ENCODE measurements at regions not wholly inside any gene's neighbourhood (a gene's known extent, or its start where the extent isn't known, plus 50 kb on each side); places are given as distances from the start of the nearest gene placed in this dataset.

GRCh38 chr2:204115137-204116056 is 178.8 kb downstream of the ICOS start:
- H3K4me1 ChIP-seq (ENCODE audit: control insufficient read depth, insufficient read depth, low read length, poor library complexity, severe bottlenecking): peaks cover 18% of the 10 kb centered on the region
- H3K27me3 ChIP-seq (replicated peaks; ENCODE audit: control insufficient read depth, insufficient read depth, low read length, poor library complexity, severe bottlenecking): no peaks in the 10 kb centered on the region
- H3K27ac ChIP-seq (ENCODE audit: insufficient read depth, low read length, poor library complexity, severe bottlenecking): no peak overlapping the region
- H3K9me3 ChIP-seq (ENCODE audit: control insufficient read depth, low read length): no peaks in the 10 kb centered on the region
- no peaks in the 10 kb centered on the region for H3K36me3 ChIP-seq (ENCODE audit: control insufficient read depth, insufficient read depth, low read length)
- no peak overlapping the region for H3K4me3 ChIP-seq (ENCODE audit: insufficient read depth, low read depth, low read length, poor library complexity, severe bottlenecking)
- no peak for DNase-seq

GRCh38 chr2:204116159-204116792 is 179.7 kb downstream of the ICOS start:
- Histone ChIP-seq H3K4me1 (ENCODE audit: control insufficient read depth, insufficient read depth, low read length, poor library complexity, severe bottlenecking) (peaks cover 10% of the 10 kb centered on the region), H3K9me3 (ENCODE audit: control insufficient read depth, low read length) (no peaks in the 10 kb centered on the region), H3K27ac (ENCODE audit: insufficient read depth, low read length, poor library complexity, severe bottlenecking) (no peak overlapping the region), H3K36me3 (ENCODE audit: control insufficient read depth, insufficient read depth, low read length) (no peaks in the 10 kb centered on the region), H3K27me3 (replicated peaks; ENCODE audit: control insufficient read depth, insufficient read depth, low read length, poor library complexity, severe bottlenecking) (no peaks in the 10 kb centered on the region), H3K4me3 (ENCODE audit: insufficient read depth, low read depth, low read length, poor library complexity, severe bottlenecking) (no peak overlapping the region)
- DNase-seq: no peak

- Histone ChIP-seq H3K9me3 (ENCODE audit: control insufficient read depth, low read length) (no peaks in the 10 kb centered on the region), H3K4me1 (ENCODE audit: control insufficient read depth, insufficient read depth, low read length, poor library complexity, severe bottlenecking) (no peaks in the 10 kb centered on the region), H3K27me3 (replicated peaks; ENCODE audit: control insufficient read depth, insufficient read depth, low read length, poor library complexity, severe bottlenecking) (no peaks in the 10 kb centered on the region), H3K27ac (ENCODE audit: insufficient read depth, low read length, poor library complexity, severe bottlenecking) (no peak overlapping the region), H3K4me3 (ENCODE audit: insufficient read depth, low read depth, low read length, poor library complexity, severe bottlenecking) (no peak overlapping the region), H3K36me3 (ENCODE audit: control insufficient read depth, insufficient read depth, low read length) (no peaks in the 10 kb centered on the region)
- no peak for DNase-seq
Observed at GRCh38 chr2:204122425-204122824, 185.9 kb downstream of the ICOS start.

GRCh38 chr2:204124140-204124750 is 187.7 kb downstream of the ICOS start:
- Histone ChIP-seq H3K4me3 (ENCODE audit: insufficient read depth, low read depth, low read length, poor library complexity, severe bottlenecking) (no peak overlapping the region), H3K27me3 (replicated peaks; ENCODE audit: control insufficient read depth, insufficient read depth, low read length, poor library complexity, severe bottlenecking) (no peaks in the 10 kb centered on the region), H3K9me3 (ENCODE audit: control insufficient read depth, low read length) (no peaks in the 10 kb centered on the region), H3K4me1 (ENCODE audit: control insufficient read depth, insufficient read depth, low read length, poor library complexity, severe bottlenecking) (no peaks in the 10 kb centered on the region), H3K27ac (ENCODE audit: insufficient read depth, low read length, poor library complexity, severe bottlenecking) (no peak overlapping the region), H3K36me3 (ENCODE audit: control insufficient read depth, insufficient read depth, low read length) (no peaks in the 10 kb centered on the region)
- no peak for DNase-seq

- Histone ChIP-seq H3K4me3 (ENCODE audit: insufficient read depth, low read depth, low read length, poor library complexity, severe bottlenecking) (no peak overlapping the region), H3K4me1 (ENCODE audit: control insufficient read depth, insufficient read depth, low read length, poor library complexity, severe bottlenecking) (no peaks in the 10 kb centered on the region), H3K27ac (ENCODE audit: insufficient read depth, low read length, poor library complexity, severe bottlenecking) (no peak overlapping the region), H3K36me3 (ENCODE audit: control insufficient read depth, insufficient read depth, low read length) (no peaks in the 10 kb centered on the region), H3K27me3 (replicated peaks; ENCODE audit: control insufficient read depth, insufficient read depth, low read length, poor library complexity, severe bottlenecking) (no peaks in the 10 kb centered on the region), H3K9me3 (ENCODE audit: control insufficient read depth, low read length) (no peaks in the 10 kb centered on the region)
- no peak for DNase-seq
Observed at GRCh38 chr2:204126705-204127104, 190.1 kb downstream of the ICOS start.

- no peaks in the 10 kb centered on the region for H3K27me3 ChIP-seq (replicated peaks; ENCODE audit: control insufficient read depth, insufficient read depth, low read length, poor library complexity, severe bottlenecking)
- H3K27ac ChIP-seq (ENCODE audit: insufficient read depth, low read length, poor library complexity, severe bottlenecking): no peak overlapping the region
- H3K4me3 ChIP-seq (ENCODE audit: insufficient read depth, low read depth, low read length, poor library complexity, severe bottlenecking): no peak overlapping the region
- H3K36me3 ChIP-seq (ENCODE audit: control insufficient read depth, insufficient read depth, low read length): no peaks in the 10 kb centered on the region
- no peak for DNase-seq
- H3K4me1 ChIP-seq (ENCODE audit: control insufficient read depth, insufficient read depth, low read length, poor library complexity, severe bottlenecking): no peaks in the 10 kb centered on the region
- no peaks in the 10 kb centered on the region for H3K9me3 ChIP-seq (ENCODE audit: control insufficient read depth, low read length)
Observed at GRCh38 chr2:204127238-204127637, 190.7 kb downstream of the ICOS start.

GRCh38 chr2:204129591-204130294 is 193.2 kb downstream of the ICOS start:
- no peaks in the 10 kb centered on the region for H3K27me3 ChIP-seq (replicated peaks; ENCODE audit: control insufficient read depth, insufficient read depth, low read length, poor library complexity, severe bottlenecking)
- no peaks in the 10 kb centered on the region for H3K9me3 ChIP-seq (ENCODE audit: control insufficient read depth, low read length)
- H3K4me3 ChIP-seq (ENCODE audit: insufficient read depth, low read depth, low read length, poor library complexity, severe bottlenecking): no peak overlapping the region
- H3K36me3 ChIP-seq (ENCODE audit: control insufficient read depth, insufficient read depth, low read length): no peaks in the 10 kb centered on the region
- no peak overlapping the region for H3K27ac ChIP-seq (ENCODE audit: insufficient read depth, low read length, poor library complexity, severe bottlenecking)
- H3K4me1 ChIP-seq (ENCODE audit: control insufficient read depth, insufficient read depth, low read length, poor library complexity, severe bottlenecking): no peaks in the 10 kb centered on the region
- no peak for DNase-seq

GRCh38 chr2:204131621-204132020 is 195.1 kb downstream of the ICOS start:
- Histone ChIP-seq H3K27ac (ENCODE audit: insufficient read depth, low read length, poor library complexity, severe bottlenecking) (no peak overlapping the region), H3K4me1 (ENCODE audit: control insufficient read depth, insufficient read depth, low read length, poor library complexity, severe bottlenecking) (no peaks in the 10 kb centered on the region), H3K4me3 (ENCODE audit: insufficient read depth, low read depth, low read length, poor library complexity, severe bottlenecking) (no peak overlapping the region), H3K9me3 (ENCODE audit: control insufficient read depth, low read length) (no peaks in the 10 kb centered on the region), H3K27me3 (replicated peaks; ENCODE audit: control insufficient read depth, insufficient read depth, low read length, poor library complexity, severe bottlenecking) (no peaks in the 10 kb centered on the region), H3K36me3 (ENCODE audit: control insufficient read depth, insufficient read depth, low read length) (no peaks in the 10 kb centered on the region)
- DNase-seq: no peak

GRCh38 chr2:204133476-204133875 is 196.9 kb downstream of the ICOS start:
- Histone ChIP-seq H3K27ac (ENCODE audit: insufficient read depth, low read length, poor library complexity, severe bottlenecking) (no peak overlapping the region), H3K4me3 (ENCODE audit: insufficient read depth, low read depth, low read length, poor library complexity, severe bottlenecking) (no peak overlapping the region), H3K9me3 (ENCODE audit: control insufficient read depth, low read length) (no peaks in the 10 kb centered on the region), H3K4me1 (ENCODE audit: control insufficient read depth, insufficient read depth, low read length, poor library complexity, severe bottlenecking) (no peaks in the 10 kb centered on the region), H3K27me3 (replicated peaks; ENCODE audit: control insufficient read depth, insufficient read depth, low read length, poor library complexity, severe bottlenecking) (no peaks in the 10 kb centered on the region), H3K36me3 (ENCODE audit: control insufficient read depth, insufficient read depth, low read length) (no peaks in the 10 kb centered on the region)
- no peak for DNase-seq
